HG02610 (cell line): ENCODE measurements at regions not wholly inside any gene's neighbourhood (a gene's known extent, or its start where the extent isn't known, plus 50 kb on each side); places are given as distances from the start of the nearest gene placed in this dataset.
"Not testable (repeated sequence)": the region's sequence is repeated elsewhere in the genome, so short reads cannot be mapped to it uniquely, and the experiment has no call there.

Experiments
- ATAC-seq: cut with Tn5 transposase; IDR thresholded peaks from one replicate; pipeline ENCODE4 v1.9.1; 2021; ENCODE audit warnings: mild to moderate bottlenecking, moderate library complexity; ENCODE audit not compliant: unreplicated experiment

DNA sequence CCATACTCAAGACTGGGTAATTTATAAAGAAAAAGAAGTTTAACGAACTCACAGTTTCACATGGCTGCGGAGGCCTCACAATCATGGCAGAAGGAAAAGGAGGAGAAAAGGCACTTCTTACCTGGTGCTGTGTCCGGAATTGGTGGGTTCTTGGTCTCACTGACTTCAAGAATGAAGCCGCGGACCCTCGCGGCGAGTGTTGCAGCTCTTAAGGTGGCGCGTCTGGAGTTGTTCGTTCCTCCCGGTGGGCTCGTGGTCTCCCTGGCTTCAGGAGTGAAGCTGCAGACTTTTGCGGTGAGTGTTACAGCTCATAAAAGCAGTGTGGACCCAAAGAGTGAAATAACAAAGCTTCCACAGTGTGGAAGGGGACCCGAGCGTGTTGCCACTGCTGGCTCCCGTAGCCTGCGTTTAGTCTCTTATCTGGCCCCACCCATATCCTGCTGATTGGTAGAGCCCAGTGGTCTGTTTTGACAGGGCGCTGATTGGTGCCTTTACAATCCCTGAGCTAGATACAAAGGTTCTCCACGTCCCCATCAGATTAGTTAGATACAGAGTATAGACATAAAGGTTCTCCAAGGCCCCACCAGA, 846.0 kb downstream of the CDH18 start:
- not testable (repeated sequence) for ATAC-seq

DNA sequence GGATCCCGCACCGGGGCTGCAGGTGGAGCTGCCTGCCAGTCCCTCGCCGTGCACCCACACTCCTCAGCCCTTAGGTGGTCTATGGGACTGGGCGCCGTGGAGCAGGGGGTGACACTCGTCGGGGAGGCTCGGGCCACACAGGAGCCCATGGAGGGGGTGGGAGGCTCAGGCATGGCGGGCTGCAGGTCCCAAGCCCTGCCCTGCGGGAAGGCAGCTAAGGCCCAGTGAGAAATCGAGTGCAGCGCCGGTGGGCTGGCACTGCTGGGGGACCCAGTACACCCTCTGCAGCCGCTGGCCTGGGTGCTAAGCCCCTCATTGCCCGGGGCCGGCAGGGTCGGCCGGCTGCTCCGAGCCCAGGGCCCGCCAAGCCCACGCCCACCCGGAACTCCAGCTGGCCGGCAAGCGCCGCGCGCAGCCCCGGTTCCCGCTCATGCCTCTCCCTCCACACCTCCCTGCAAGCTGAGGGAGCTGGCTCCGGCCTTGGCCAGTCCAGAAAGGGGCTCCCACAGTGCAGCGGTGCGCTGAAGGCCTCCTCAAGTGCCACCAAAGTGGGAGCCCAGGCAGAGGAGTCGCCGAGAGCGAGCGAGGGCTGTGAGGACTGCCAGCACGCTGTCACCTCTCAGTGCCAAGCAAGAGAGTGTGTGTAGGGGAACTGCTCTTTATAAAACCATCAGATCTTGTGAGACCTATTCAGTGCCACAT, 845.1 kb downstream of the CDH18 start:
- not testable (repeated sequence) for ATAC-seq

DNA sequence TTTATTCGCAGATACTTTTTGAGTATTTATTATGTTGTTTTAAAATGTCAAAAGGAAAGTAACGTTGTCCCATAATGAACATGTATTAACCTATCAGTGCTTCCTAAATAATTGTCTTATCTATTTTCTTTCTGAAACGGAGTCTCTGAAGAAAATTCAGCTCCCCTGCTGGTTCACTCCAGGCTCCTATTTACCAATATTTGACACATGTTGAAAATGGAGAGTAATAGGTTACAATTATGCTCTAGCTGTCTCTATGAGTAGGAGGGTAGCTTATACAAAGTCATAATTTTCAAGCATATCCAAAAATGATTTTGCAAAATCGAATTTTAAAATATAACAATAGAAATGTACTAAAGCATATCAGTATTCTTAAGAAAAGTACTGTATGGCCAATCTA, 844.1 kb downstream of the CDH18 start:
- ATAC-seq: no peak

DNA sequence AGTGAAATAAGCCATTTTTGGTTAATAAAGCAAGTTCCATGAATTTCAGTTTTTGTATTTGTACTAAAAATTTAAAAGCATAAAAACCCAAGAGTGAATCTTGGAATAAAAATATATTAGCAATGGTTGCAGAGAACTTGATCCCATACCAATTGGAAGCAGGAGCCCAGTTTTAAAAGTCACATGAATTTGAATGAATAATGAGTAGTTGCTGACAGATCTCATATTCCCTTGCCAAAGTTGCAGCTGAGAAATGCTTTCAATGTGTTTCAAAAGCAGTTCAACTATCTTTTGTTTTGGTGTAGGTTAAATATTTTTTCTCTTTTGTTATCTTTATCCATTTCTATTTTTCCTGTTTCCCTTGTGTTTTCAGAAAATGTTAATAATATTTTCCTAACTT, 818.6 kb downstream of the CDH18 start:
- ATAC-seq: no peak

DNA sequence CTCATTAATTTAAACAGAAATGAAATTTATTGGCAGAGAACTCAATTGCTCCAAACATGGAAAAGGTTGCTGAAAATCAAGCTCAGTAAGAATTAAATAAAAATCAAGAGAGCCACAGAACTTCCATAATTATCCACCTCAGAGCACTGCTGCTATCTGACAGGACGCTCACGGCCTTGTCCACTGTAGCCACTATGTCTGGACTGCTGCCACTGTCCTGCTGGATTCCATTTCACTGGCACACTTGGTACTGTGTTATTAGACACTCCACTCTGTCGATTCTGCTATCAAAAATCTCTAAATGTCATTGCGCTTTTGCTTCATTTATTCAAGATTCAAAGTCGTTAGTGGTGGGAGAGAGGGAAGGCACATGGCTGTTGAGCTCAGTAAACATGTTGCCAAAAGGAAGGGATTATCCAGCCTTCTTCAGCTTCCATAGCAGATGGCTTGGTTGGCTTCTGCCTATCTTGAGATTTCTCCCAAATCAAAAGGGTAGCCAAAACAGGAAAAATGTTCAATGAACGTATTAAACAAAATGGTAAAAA, 815.0 kb downstream of the CDH18 start:
- no peak for ATAC-seq

DNA sequence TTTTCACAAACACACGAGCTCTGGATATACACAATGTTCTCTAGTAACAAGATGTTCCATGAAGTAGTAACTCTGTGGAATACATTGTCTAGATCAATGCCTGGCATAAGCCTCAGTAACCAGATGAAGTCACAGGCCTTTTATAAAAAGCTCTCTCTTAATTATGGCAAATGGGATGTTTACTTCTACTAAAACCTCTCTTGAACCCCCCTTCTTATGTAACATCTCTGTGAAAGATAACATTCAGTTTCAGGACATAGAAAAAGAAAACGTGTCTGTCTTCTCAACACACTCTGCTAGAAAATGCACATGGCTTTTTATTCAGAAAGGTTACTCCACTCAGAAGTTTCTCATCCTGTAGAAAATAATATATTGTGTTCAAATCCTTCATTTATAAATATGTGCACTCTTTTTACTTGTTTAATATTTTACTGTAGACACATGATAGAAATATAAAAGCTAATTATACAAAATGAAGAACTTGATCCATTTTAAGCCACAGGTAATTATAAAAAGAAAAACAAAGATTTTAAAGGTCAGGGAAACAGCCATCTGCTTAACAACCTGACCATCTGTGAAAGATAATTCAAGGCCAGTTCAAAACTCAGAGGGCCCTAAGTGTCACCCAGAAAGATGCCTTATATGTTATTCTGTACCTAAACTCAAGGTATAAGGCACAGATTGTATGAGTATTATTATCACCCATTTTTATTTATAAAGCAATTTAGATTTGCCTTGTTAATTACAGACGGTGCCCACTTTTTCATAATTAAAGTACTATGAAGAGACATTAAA, 812.0 kb downstream of the CDH18 start:
- ATAC-seq: no peak

DNA sequence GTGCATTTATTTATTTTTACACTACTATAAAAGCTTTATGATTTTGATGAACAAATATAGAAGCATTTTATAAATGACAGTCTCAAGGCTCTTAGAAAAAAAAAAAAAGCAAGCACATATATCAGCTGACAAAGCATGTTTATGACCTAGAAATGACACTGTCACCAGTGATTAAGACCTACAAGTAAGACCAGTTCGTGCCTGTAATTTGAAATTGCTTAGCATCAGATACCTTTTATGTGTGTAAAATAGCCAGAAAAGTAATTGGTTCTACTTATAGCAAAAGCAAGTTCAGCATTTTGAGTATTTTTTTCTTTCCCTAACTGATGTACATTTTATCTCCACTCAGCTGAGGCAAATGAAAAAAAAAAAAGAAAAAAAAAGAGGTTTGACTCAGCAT, 808.4 kb downstream of the CDH18 start:
- ATAC-seq: no peak

DNA sequence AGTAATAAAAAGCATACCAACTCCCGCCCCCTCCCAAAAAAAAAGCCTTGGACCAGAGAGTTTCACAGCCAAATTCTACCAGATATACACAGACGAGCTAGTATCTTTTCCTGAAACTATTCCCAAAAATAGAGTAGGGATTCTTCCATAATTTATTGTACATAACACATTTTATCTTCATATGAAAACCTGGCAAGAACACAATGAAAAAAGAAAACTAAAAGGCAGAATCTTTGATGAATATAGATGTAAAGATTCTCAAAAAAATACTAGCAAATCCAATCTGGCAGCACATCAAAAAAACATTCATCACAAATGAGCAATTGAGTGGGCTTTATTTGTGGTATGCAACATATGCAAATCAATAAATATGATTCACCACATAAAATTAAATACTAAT, 798.8 kb downstream of the CDH18 start:
- ATAC-seq: no peak

DNA sequence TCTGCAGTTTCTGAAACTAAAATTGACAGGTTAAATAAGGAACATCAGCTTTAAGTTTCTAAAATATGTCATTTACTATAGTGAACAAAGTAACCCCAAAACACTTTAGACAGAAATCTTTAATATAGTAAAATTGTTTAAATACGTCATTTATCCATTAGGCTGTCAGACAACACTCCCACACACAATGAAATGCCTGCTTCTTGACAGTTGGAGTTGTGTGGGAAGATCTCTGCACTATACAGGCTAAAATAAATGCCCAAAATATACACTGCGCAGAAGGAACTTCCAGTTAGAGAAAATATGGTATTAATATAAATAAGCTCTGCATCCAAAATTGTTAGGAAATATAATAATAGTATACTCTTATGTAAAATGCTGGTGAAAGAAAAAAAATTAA, 794.4 kb downstream of the CDH18 start:
- ATAC-seq: no peak

DNA sequence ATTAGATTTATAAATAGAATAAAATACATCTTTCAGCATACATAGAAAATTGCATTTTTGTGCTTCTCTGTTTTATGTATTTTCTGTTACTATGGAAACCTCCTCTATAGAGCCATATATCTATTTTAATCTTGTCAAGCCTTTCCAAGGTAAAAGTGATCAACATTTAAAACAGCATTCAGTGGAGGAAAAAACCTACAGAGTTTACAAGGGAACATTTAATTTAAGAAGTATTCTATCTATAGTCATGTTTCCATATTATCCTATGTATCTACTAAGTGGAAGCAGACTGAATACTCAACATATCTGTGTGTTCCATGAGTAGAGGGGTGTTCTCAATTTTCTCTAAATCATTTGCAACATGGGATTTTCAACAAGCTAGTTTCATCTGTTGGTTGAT, 791.4 kb downstream of the CDH18 start:
- ATAC-seq: no peak

DNA sequence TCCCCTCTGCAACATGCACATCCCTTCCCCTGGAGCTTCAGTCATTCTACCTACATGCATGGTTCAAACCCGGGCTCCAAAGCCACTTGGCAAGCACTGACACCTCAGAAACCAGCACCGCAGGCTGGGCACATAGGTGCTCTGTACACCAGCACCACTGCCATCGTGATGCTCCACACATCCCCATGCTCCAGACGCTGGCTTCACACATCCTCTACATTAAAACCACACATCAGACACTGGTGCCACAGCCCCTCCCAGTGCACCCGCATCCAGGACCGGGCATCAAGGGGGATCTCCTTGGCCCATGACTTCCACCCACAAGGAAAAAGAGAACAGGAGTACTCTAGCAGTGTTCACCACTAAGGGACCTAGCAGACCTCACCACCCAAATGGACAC, 787.7 kb downstream of the CDH18 start:
- ATAC-seq: no peak

DNA sequence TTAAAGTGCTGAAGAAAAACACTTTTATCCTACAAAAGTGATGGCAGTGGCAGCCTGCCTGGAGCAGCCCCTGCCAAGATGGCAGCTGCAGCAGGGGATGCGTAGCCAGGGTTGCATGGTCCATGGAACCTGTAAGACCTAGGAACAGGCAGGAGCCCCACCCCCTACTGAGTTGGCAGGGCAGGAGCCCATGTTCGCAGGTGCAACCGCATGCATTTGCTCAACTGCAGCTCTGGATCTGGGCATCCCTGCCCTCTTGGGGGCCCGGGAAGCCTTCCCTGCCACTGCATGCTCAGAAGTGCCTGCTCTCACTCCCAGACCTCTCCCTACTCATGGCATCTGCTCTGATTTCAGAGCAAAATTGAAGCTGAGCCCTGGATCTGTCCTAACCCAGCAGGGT, 779.6 kb downstream of the CDH18 start:
- ATAC-seq: no peak

DNA sequence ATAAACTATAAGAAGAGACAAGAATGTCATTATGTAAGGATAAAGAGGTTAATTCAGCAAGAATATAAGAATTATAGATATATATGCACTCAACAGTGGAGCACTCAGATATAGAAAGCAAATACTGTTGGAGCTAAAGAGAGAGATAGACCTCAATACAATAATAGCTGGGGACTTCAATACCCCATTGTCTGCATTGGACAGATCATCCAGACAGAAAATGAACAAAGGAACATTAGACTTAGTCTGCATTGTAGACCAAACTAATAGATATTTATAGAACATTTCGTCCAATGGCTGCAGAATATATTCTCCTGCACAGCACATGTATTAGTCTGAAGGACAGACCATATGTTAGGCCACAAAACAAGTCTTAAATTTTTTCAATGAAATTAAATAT, 777.1 kb downstream of the CDH18 start:
- no peak for ATAC-seq

DNA sequence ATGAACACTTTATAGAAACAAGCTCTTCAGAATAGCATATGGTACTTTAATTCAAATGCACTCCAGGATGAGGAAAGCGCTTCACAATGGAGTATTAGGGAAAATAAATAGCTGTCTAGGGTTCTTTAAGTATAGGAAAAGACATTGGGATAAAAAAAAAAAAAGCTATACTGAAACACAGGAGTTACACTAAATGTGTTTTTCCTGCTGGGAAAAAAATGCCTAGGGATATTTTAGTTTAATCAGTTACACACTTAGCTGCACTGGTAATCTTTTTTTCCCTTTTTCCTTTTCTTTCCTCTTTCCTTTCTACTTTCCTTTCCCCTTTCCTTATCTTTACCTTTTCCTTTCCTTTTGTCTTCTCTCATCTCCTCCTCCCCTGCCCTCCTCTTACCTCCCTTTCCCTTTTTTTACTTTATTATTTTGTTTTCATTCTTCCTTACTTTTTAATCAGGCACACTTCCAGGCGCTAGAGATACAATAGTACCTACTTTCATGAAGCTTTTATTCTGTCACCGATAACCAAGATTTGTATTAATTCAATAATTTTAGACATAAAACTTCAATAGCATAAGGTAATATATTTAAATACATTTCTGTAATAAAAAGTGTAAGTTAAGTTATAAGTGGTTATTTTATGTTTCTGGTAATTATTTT, 758.7 kb downstream of the CDH18 start:
- ATAC-seq: no peak

DNA sequence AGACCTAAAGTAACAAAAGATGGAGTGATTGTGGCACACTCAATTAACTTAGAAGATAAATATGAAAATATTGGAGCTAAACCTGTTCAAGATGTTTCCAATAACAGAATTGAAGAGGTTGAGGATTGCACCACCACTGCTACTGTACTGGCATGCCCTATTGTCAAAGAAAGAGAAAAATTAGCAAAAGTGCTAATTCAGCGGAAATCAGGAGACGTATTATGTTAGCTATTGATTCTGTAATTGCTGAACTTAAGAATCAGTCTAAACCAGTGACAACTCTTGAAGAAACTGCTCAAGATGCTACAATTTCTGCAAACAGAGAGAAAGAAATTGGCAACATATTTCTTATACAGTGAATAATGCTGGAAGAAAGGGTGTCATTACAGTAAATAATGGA, 754.4 kb downstream of the CDH18 start:
- no peak for ATAC-seq

DNA sequence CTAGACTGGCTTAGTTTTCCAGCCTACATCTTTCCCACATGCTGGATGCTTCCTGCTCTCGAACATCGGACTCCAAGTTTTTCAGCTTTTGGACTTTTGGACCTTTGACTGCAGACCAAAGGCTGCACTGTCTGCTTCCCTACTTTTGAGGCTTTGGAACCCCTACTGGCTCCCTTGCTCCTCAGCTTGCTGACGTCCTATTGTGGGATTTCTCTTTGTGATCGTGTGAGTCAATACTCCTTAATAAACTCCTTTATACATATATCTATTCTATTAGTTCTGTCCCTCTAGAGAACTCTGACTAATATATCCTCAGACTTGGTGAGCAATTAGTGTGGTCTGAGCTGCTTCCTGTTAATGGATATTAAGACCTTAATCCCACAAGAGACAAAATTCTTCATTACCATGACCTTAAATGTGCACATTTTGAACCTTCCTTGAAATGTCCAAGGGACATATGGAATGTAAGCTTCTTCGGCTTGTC, 752.9 kb downstream of the CDH18 start:
- no peak for ATAC-seq

DNA sequence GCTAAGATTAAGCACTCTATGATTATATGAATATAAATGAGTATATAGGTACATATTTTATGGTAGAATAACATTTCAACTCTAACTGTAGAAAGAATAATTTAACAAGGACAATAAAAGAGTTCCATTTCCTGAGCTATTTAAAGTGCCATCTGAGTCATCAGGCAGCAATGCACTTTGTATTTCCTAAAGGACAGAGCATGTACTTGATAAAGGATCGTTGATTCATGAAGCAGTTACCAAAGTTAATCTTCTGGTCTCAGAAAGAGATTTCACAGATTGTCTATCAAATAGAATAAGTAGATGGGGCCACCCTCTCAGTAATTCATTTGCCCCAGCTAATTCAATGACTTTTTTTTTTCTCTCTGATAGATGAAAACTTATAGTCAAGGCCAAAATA, 747.8 kb downstream of the CDH18 start:
- ATAC-seq: no peak

DNA sequence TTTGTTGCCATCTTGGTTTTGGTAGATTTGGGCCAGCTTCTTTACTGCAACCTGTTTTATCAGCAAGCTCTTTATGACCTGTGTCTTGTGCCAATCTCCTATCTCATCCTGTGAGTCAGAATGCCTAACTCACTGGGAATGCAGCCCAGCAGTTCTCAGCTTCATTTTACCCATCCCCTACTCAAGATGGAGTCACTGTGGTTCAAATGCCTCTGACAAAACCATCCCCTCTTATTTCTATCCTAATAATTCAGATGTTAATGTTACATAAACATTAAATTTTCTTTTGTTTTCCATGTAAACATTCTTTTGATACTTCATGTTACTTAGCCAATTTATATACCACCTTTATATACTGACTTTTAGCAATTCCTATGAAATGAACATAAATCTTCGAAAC, 746.3 kb downstream of the CDH18 start:
- no peak for ATAC-seq

DNA sequence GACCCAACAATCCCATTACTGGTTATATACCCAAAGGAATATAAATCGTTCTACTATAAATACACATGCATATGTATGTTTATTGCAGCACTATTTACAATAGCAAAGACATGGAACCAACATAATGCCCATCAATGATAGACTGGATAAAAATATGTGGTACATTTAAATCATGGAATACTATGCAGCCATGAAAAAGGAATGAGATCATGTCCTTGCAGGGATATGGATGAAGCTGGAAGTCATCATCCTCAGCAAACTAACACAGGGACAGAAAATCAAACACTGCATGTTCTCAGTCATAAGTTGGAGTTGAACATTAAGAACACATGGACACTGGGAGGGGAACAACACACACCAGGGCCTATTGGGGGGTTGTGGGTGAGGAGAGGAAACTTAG, 741.8 kb downstream of the CDH18 start:
- ATAC-seq: not testable (repeated sequence)

DNA sequence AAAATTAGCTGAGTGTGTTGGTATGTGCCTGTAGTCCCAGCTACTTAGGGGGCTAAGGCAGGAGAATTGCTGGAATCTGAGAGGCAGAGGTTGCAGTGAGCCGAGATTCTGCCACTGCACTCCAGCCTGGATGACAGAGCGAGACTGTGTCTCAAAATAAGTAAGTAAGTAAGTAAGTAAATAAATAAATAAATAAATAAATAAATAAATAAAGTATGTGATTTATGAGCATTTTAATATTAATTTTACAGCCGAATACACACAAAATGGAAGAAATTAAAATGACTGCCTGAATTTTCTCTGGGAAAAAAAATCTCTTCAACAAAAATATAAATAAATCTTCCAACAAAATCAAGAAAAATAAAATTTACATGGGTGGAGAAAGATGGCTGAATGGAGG, 740.7 kb downstream of the CDH18 start:
- no peak for ATAC-seq

DNA sequence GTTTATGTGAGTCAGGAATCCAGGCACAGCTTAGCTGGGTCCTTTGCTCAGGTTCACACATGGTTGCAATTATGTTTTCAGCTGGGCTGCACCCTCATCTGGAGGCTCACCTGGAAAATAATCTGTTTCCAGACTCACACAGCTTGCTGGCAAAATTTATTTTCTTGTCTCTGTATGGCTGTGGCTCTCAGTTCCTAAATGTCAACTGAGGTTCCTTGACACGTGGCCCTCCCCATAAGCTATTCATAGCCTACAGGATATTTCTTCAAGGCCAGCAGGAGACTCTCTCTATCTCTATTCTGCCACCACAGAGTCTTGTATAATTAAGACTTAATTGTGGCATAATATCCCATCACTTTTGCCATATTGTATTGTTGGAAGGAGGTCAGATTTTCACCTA, 732.0 kb downstream of the CDH18 start:
- no peak for ATAC-seq
